GM23248 (cell line): ENCODE measurements at regions not wholly inside any gene's neighbourhood (a gene's known extent, or its start where the extent isn't known, plus 50 kb on each side); places are given as distances from the start of the nearest gene placed in this dataset.
A peak's percentile ranks its signal among the peaks of the same experiment; 100 is the strongest.

Experiments used
- DNase-seq: peaks from one replicate; pipeline ENCODE4 v3.0.0-alpha.2; 2015
- H2AFZ ChIP-seq: fragments of 200-600 bp; sonication (generic); 2 replicates; pipeline ENCODE4 v1.6.1; 2016; ENCODE audit warnings: antibody characterized with exemption
- H3F3A ChIP-seq: fragments of 200-600 bp; sonication (generic); 2 replicates; pipeline ENCODE4 v1.6.1; 2016; ENCODE audit warnings: mild to moderate bottlenecking, antibody characterized with exemption, mixed run types; ENCODE audit not compliant: insufficient read depth
- H3K27ac ChIP-seq: fragments of 200-600 bp; sonication (generic); 2 replicates; pipeline ENCODE4 v1.5.1; 2016; ENCODE audit warnings: mild to moderate bottlenecking
- H3K27me3 ChIP-seq: fragments of 200-600 bp; sonication (generic); replicated peaks from 2 replicates; pipeline ENCODE4 v1.6.1; 2016; ENCODE audit warnings: mild to moderate bottlenecking; ENCODE audit not compliant: insufficient read depth
- H3K36me3 ChIP-seq: fragments of 200-600 bp; sonication (generic); 2 replicates; pipeline ENCODE4 v1.6.1; 2016; ENCODE audit warnings: low read depth, mild to moderate bottlenecking
- H3K4me1 ChIP-seq: fragments of 200-600 bp; sonication (generic); 2 replicates; pipeline ENCODE4 v1.6.1; 2016; ENCODE audit warnings: mild to moderate bottlenecking; ENCODE audit not compliant: insufficient read depth
- H3K4me2 ChIP-seq: fragments of 200-600 bp; sonication (generic); one replicate; pipeline ENCODE4 v1.6.1; 2016; ENCODE audit warnings: mild to moderate bottlenecking; ENCODE audit not compliant: unreplicated experiment
- H3K4me3 ChIP-seq: fragments of 200-600 bp; sonication (generic); 2 replicates; pipeline ENCODE4 v1.5.1; 2016; ENCODE audit warnings: mild to moderate bottlenecking
- H3K79me2 ChIP-seq: fragments of 200-600 bp; sonication (generic); 2 replicates; pipeline ENCODE4 v1.6.1; 2016; ENCODE audit warnings: mild to moderate bottlenecking; ENCODE audit not compliant: insufficient read depth
- H3K9ac ChIP-seq: fragments of 200-600 bp; sonication (generic); 2 replicates; pipeline ENCODE4 v1.6.1; 2016; ENCODE audit warnings: mild to moderate bottlenecking
- H3K9me2 ChIP-seq: fragments of 200-600 bp; sonication (generic); 2 replicates; pipeline ENCODE4 v1.6.1; 2016; ENCODE audit warnings: mixed run types, mild to moderate bottlenecking, moderate library complexity; ENCODE audit not compliant: insufficient read depth
- H3K9me3 ChIP-seq: fragments of 200-600 bp; sonication (generic); one replicate; pipeline ENCODE4 v1.6.1; 2017; ENCODE audit warnings: low read depth
- H4K20me1 ChIP-seq: fragments of 200-600 bp; sonication (generic); 2 replicates; pipeline ENCODE4 v1.6.0; 2016; ENCODE audit not compliant: insufficient read depth
- EZH2 ChIP-seq: fragments of 200-600 bp; sonication (generic); IDR thresholded peaks from 2 replicates; pipeline ENCODE4 v1.6.1; 2018; ENCODE audit warnings: antibody characterized with exemption, mild to moderate bottlenecking; ENCODE audit not compliant: insufficient read depth, poor library complexity, severe bottlenecking
- EZH2phosphoT487 ChIP-seq: fragments of 200-600 bp; sonication (generic); IDR thresholded peaks from 2 replicates; pipeline ENCODE4 v1.6.1; 2018; ENCODE audit warnings: antibody characterized with exemption, moderate library complexity, mild to moderate bottlenecking, low read depth; ENCODE audit not compliant: insufficient read depth
- WGBS, 2 experiments: methylation state at CpG; one replicate each; pipeline ENCODE4 v1.1.6; 2015 to 2017; ENCODE audit warnings: low lambda C conversion rate in 2 of 2, low coverage in 1 of 2; ENCODE audit errors: missing lambda C conversion rate in 2 of 2; 5-methylcytosine and 5-hydroxymethylcytosine counted together
- in situ Hi-C: fragments of 300-500 bp; cut with MboI; formaldehyde crosslinking; loops from 2 replicates; pipeline ENCODE4 v1.15.0; 2020

DNA sequence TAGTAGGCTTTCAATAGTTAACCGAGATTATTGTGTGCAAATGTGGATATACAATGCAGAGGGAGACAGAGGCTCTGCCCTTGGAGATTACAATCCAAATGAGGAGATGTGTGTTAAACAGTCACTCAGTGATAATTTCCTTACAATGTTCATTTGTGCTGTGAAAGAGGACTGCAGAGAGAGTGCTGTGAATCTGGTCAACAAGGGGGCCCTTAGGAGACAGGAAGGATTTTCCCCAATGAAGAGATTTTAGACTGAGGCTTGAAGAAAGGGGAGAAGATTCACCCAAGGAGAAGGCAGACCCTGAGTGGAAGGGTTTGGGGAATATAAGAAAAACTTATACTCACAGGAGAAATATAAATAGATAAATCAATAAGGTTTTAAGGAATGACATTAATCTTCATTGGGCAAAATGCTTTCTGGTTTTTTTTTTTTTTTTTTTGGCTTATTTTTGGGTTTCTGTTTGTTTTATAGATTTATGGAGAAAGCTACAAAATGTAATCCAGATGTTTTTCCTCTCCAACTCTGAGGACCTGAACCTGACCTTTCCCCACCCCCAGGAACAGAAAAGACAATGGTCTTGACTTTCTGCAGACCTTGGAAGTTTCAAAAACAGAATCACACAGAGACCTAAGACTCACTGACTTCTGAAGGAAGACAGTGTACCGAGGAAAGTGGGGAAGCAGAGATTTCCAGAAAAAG, 151.3 kb upstream of the SERPINE2 start:
- no peaks in the 10 kb centered on the region for H3K79me2 ChIP-seq
- H3K36me3 ChIP-seq, result no peaks in the 10 kb centered on the region
- TF ChIP-seq EZH2phosphoT487 (no peak), EZH2 (no peak)
- peaks cover 14% of the 10 kb centered on the region for H3K4me1 ChIP-seq
- in situ Hi-C loops, result no loop called here
- no peaks in the 10 kb centered on the region for H3K27me3 ChIP-seq
- H3K4me2 ChIP-seq, result peak overlapping the region; percentile 52
- WGBS, 2 experiments, result 50 to 58% methylated on average over 2 of the region's 2 CpGs
- peaks cover 9% of the 10 kb centered on the region; the same call in 1 of the 2 replicates for H3F3A ChIP-seq
- H3K27ac ChIP-seq, result no peak overlapping the region
- H3K4me3 ChIP-seq, result no peak overlapping the region
- peak overlapping the region; percentile 64 for H2AFZ ChIP-seq
- H3K9me3 ChIP-seq, result no peaks in the 10 kb centered on the region
- DNase-seq, result no peak
- H3K9me2 ChIP-seq, result no peaks in the 10 kb centered on the region
- H3K9ac ChIP-seq, result no peak overlapping the region
- H4K20me1 ChIP-seq, result no peaks in the 10 kb centered on the region

DNA sequence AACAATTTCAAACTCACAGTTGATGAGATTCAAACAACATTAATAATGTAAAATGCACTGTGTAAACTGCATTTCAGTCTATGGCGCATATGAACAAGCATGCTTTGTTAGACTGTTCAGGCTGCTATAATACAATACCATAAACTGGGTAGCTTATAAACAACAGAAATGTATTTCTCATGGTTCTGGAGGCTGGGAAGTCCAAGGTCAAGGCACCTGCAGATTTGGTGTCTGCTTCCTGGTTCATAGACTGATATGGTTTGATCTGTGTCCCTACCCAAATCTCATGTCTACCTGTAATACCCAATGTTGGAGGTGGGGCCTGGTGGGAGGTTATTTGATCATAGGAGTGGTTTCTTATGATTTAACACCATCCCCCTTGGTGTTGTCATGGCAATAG, 148.1 kb upstream of the SERPINE2 start:
- Histone ChIP-seq H3K27ac (no peak overlapping the region), H2AFZ (no peak overlapping the region), H3K9me2 (no peaks in the 10 kb centered on the region), H3K4me2 (no peak overlapping the region), H3K79me2 (no peaks in the 10 kb centered on the region), H3K4me3 (no peak overlapping the region), H3F3A (peaks cover 9% of the 10 kb centered on the region; the same call in 1 of the 2 replicates), H3K9ac (no peak overlapping the region), H4K20me1 (no peaks in the 10 kb centered on the region), H3K4me1 (peaks cover 14% of the 10 kb centered on the region), H3K9me3 (no peaks in the 10 kb centered on the region), H3K36me3 (no peaks in the 10 kb centered on the region), H3K27me3 (no peaks in the 10 kb centered on the region)
- no peak for TF ChIP-seq EZH2
- 95 to 100% methylated on average over 1 of the region's 1 CpG for WGBS, 2 experiments
- in situ Hi-C loops, result no loop called here
- no peak for DNase-seq

DNA sequence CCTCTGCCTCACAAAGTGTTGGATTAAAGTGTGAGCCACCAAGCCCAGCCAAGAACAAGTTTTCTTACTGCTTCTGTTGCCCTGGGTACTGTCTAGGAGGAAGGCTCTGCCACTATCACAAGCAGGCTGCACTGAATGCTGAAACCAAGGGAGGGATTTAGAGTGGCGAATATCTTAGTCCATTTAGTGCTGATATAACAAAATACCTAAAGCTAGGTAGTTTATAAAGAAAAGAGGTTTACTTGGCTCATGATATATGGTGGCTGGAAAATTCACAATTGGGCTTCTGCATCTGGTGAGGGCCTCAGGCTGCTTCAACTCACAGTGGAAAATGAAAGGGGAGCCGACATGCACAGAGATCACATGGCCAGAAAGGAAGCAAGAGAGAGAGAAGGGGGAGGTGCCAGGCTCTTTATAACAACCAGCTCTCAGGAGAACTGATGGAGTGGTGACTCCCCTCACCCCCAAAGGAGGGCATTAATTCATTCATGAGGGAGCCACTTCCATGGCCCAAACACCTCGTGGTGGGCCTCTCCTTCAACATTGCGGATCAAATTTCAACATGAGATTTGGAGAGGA, 146.0 kb upstream of the SERPINE2 start:
- Histone ChIP-seq H3K79me2 (no peaks in the 10 kb centered on the region), H3K27me3 (no peaks in the 10 kb centered on the region), H3K4me1 (peaks cover 2% of the 10 kb centered on the region), H4K20me1 (no peaks in the 10 kb centered on the region), H3K27ac (no peak overlapping the region), H3K9ac (no peak overlapping the region), H3K9me2 (no peaks in the 10 kb centered on the region), H3K4me2 (no peak overlapping the region), H2AFZ (no peak overlapping the region), H3F3A (peaks cover 1% of the 10 kb centered on the region; the same call in 1 of the 2 replicates), H3K4me3 (no peak overlapping the region), H3K9me3 (no peaks in the 10 kb centered on the region), H3K36me3 (no peaks in the 10 kb centered on the region)
- WGBS, 2 experiments, result 77 to 83% methylated on average over 4 of the region's 4 CpGs
- DNase-seq, result no peak
- TF ChIP-seq EZH2phosphoT487 (no peak), EZH2 (no peak)
- in situ Hi-C loops, result no loop called here

DNA sequence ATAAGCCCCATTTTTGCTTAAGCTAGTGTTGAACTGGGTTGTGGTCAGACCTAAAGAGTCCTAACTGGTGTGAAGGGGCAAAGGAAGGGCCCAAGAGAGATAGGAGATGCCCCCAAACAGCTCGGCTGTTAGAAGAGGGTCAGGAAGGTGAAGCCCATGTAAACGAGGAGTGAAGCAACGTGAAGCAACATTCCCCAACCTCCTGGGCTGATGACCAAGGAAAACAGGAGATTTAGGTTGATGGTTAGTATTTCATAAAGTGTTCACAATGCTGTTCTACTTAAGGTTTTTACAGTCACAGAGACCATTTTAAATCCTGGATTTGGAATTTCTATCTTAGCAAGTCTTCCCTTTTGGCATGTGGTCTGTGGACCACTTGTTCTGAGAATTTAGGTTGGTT, 144.0 kb upstream of the SERPINE2 start:
- Histone ChIP-seq H3K27me3 (no peaks in the 10 kb centered on the region), H2AFZ (no peak overlapping the region), H4K20me1 (no peaks in the 10 kb centered on the region), H3K27ac (no peak overlapping the region), H3K4me1 (no peaks in the 10 kb centered on the region), H3K9me3 (no peaks in the 10 kb centered on the region), H3K36me3 (no peaks in the 10 kb centered on the region), H3K4me3 (no peak overlapping the region), H3K79me2 (no peaks in the 10 kb centered on the region), H3F3A (no peaks in the 10 kb centered on the region), H3K4me2 (no peak overlapping the region), H3K9ac (no peak overlapping the region), H3K9me2 (no peaks in the 10 kb centered on the region)
- in situ Hi-C loops, result no loop called here
- TF ChIP-seq EZH2, result no peak
- TF ChIP-seq EZH2phosphoT487, result no peak
- no peak for DNase-seq
- WGBS, 2 experiments, result 67 to 77% methylated on average over 3 of the region's 3 CpGs
